BJ (cell line): ENCODE measurements at regions not wholly inside any gene's neighbourhood (a gene's known extent, or its start where the extent isn't known, plus 50 kb on each side); places are given as distances from the start of the nearest gene placed in this dataset.

Experiments
- CTCF ChIA-PET: fragments of 350-600 bp; formaldehyde crosslinking; extraction: SDS; loops from one replicate; lab custom pipeline; 2021; ENCODE audit warnings: antibody characterized with exemption, inconsistent platforms; lab: Yijun Ruan, JAX
- POLR2A ChIA-PET: fragments of 300-600 bp; sonication (Branson Sonifier 250); formaldehyde crosslinking; extraction: SDS; loops from one replicate; lab custom pipeline; 2021; ENCODE audit warnings: antibody characterized with exemption; lab: Charles Lee
- DNase-seq: peaks from one replicate; pipeline ENCODE4 v3.0.0-alpha.2; 2011; ENCODE audit warnings: low read depth
- H3K27me3 ChIP-seq: 2 replicates; pipeline ENCODE4 v1.6.0; 2011; ENCODE audit warnings: low read length; ENCODE audit not compliant: control insufficient read depth, insufficient read depth
- H3K36me3 ChIP-seq: 2 replicates; pipeline ENCODE4 v1.5.1; 2011; ENCODE audit warnings: low read length; ENCODE audit not compliant: control insufficient read depth, insufficient read depth
- H3K4me3 ChIP-seq: 2 replicates; pipeline ENCODE4 v1.5.1; 2011; ENCODE audit warnings: low read depth, mild to moderate bottlenecking, control low read depth, low read length
- CTCF ChIP-seq: IDR thresholded peaks from 2 replicates; pipeline ENCODE4 v1.5.1; 2011; ENCODE audit warnings: low read depth, mild to moderate bottlenecking, control low read depth, inconsistent platforms, low read length, moderate library complexity; ENCODE audit not compliant: insufficient read depth

GRCh38 chr1:82390627-82391026, 589.9 kb downstream of the ADGRL2 start:
- POLR2A ChIA-PET, result no interaction called here
- CTCF ChIA-PET, result no interaction called here
- no peak for DNase-seq
- H3K27me3 ChIP-seq, result no peaks in the 10 kb centered on the region
- no peaks in the 10 kb centered on the region for H3K36me3 ChIP-seq
- TF ChIP-seq CTCF, result no peak
- H3K4me3 ChIP-seq, result no peak overlapping the region

- H3K4me3 ChIP-seq, result no peak overlapping the region
- CTCF ChIA-PET, result no interaction called here
- no peak for TF ChIP-seq CTCF
These were observed 587.9 kb downstream of the ADGRL2 start for GRCh38 chr1:82388679-82389078.

GRCh38 chr1:82387012-82387366, 586.3 kb downstream of the ADGRL2 start:
- CTCF ChIA-PET, result no interaction called here
- TF ChIP-seq CTCF, result no peak
- H3K36me3 ChIP-seq, result no peaks in the 10 kb centered on the region
- no peaks in the 10 kb centered on the region for H3K27me3 ChIP-seq
- H3K4me3 ChIP-seq, result no peak overlapping the region
- no peak for DNase-seq
- POLR2A ChIA-PET, result no interaction called here

More at GRCh38 chr1:82388679-82389078, 587.9 kb downstream of the ADGRL2 start:
- H3K27me3 ChIP-seq, result no peaks in the 10 kb centered on the region
- DNase-seq, result no peak
- H3K36me3 ChIP-seq, result no peaks in the 10 kb centered on the region
- POLR2A ChIA-PET, result no interaction called here

GRCh38 chr1:82386365-82387011, 585.8 kb downstream of the ADGRL2 start:
- DNase-seq, result no peak
- CTCF ChIA-PET, result no interaction called here
- POLR2A ChIA-PET, result no interaction called here
- H3K36me3 ChIP-seq, result no peaks in the 10 kb centered on the region
- TF ChIP-seq CTCF, result no peak
- no peaks in the 10 kb centered on the region for H3K27me3 ChIP-seq
- H3K4me3 ChIP-seq, result no peak overlapping the region

GRCh38 chr1:82384776-82385175, 584.0 kb downstream of the ADGRL2 start:
- POLR2A ChIA-PET, result no interaction called here
- Histone ChIP-seq H3K4me3 (no peak overlapping the region), H3K27me3 (no peaks in the 10 kb centered on the region), H3K36me3 (no peaks in the 10 kb centered on the region)
- TF ChIP-seq CTCF, result no peak
- DNase-seq, result no peak
- CTCF ChIA-PET, result no interaction called here
